ENCODE measurements at regions not wholly inside any gene's neighbourhood (a gene's known extent, or its start where the extent isn't known, plus 50 kb on each side); places are given as distances from the start of the nearest gene placed in this dataset.

GRCh38 chr1:69425871-69426270, 141.9 kb upstream of the LRRC7 start:
- H3K4me2 ChIP-seq (ENCODE audit: low read length) = no peak overlapping the region
- H3K27me3 ChIP-seq (ENCODE audit: insufficient read depth, low read depth, low read length) = no peaks in the 10 kb centered on the region
- no peaks in the 10 kb centered on the region for H3F3A ChIP-seq (ENCODE audit: insufficient read depth, low read length, poor library complexity, severe bottlenecking)
- H4K20me1 ChIP-seq (ENCODE audit: insufficient read depth) = no peaks in the 10 kb centered on the region
- no peak overlapping the region for H3K27ac ChIP-seq (ENCODE audit: low read length)
- no peak overlapping the region for H3K4me3 ChIP-seq (ENCODE audit: low read length)
- no peaks in the 10 kb centered on the region for H3K9me3 ChIP-seq (ENCODE audit: low read length)
- H3K9me2 ChIP-seq (ENCODE audit: insufficient read depth, low read length) = no peaks in the 10 kb centered on the region
- TF ChIP-seq EP300 (conservative IDR thresholded peaks at IDR 0.05; ENCODE audit: poor library complexity, severe bottlenecking) (no peak), EZH2 (IDR thresholded peaks at IDR 0.05; ENCODE audit: borderline replicate concordance, insufficient read depth, low read length, poor library complexity, severe bottlenecking) (no peak)
- no peak overlapping the region for H2AFZ ChIP-seq (ENCODE audit: low read depth, low read length)
- no peak overlapping the region for H3K9ac ChIP-seq (ENCODE audit: low read length)
- no peaks in the 10 kb centered on the region for H3K36me3 ChIP-seq (ENCODE audit: insufficient read depth, low read length)
- no peaks in the 10 kb centered on the region for H3K79me2 ChIP-seq (replicated peaks; ENCODE audit: insufficient read depth, low read length)

DNA sequence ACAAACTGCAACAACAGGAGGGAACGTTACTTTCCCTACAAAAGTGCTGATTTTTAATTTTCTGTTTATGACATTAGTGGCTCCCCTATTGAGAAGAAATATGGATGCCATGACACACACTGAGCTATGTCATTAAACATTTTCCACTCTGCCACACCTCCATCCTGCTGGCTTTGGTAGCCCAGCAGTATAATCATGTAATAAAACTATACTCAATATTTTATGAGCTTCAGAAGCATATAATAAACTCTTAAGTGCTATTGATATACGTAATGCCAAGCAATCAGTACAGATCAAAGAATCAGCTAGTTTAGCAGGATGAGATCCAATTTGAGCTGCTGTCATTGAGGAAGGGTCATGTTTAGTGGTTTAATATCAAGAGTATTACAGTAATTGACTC, 141.3 kb upstream of the LRRC7 start:
- Histone ChIP-seq H3K4me2 (ENCODE audit: low read length) (no peak overlapping the region), H3K79me2 (replicated peaks; ENCODE audit: insufficient read depth, low read length) (no peaks in the 10 kb centered on the region), H3K27ac (ENCODE audit: low read length) (no peak overlapping the region), H2AFZ (ENCODE audit: low read depth, low read length) (no peak overlapping the region), H3K9me2 (ENCODE audit: insufficient read depth, low read length) (no peaks in the 10 kb centered on the region), H4K20me1 (ENCODE audit: insufficient read depth) (no peaks in the 10 kb centered on the region), H3K9ac (ENCODE audit: low read length) (no peak overlapping the region), H3K4me3 (ENCODE audit: low read length) (no peak overlapping the region), H3K9me3 (ENCODE audit: low read length) (no peaks in the 10 kb centered on the region), H3K27me3 (ENCODE audit: insufficient read depth, low read depth, low read length) (no peaks in the 10 kb centered on the region), H3K36me3 (ENCODE audit: insufficient read depth, low read length) (no peaks in the 10 kb centered on the region), H3F3A (ENCODE audit: insufficient read depth, low read length, poor library complexity, severe bottlenecking) (no peaks in the 10 kb centered on the region)
- TF ChIP-seq MXI1 (conservative IDR thresholded peaks at IDR 0.05; ENCODE audit: poor library complexity, severe bottlenecking) = no peak
- TF ChIP-seq RAD21 (conservative IDR thresholded peaks at IDR 0.05) = no peak
- TF ChIP-seq EZH2 (IDR thresholded peaks at IDR 0.05; ENCODE audit: borderline replicate concordance, insufficient read depth, low read length, poor library complexity, severe bottlenecking) = no peak

DNA sequence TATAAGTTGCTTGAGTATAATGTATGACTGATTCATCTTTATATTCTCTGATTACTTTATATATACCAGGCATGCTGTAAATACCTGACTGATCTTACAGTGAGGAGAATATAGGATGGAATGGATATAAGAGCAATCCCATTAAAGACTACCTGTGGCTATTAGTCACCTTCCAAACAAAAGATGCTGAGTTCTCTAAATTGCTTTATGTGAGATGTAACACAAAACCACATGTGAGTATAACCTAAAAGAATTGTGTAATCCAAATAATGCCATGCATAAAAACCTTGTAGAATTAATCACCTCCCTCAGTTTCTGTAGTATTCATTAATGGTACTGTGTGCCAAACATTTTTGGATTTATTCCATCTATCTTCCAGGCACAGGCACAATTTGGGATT, 134.6 kb upstream of the LRRC7 start:
- Histone ChIP-seq H3K9me2 (ENCODE audit: insufficient read depth, low read length) (no peaks in the 10 kb centered on the region), H3K36me3 (ENCODE audit: insufficient read depth, low read length) (no peaks in the 10 kb centered on the region), H3K79me2 (replicated peaks; ENCODE audit: insufficient read depth, low read length) (no peaks in the 10 kb centered on the region), H3K4me3 (ENCODE audit: low read length) (no peak overlapping the region), H3K9ac (ENCODE audit: low read length) (no peak overlapping the region), H3K27ac (ENCODE audit: low read length) (no peak overlapping the region), H2AFZ (ENCODE audit: low read depth, low read length) (no peak overlapping the region), H4K20me1 (ENCODE audit: insufficient read depth) (no peaks in the 10 kb centered on the region), H3K9me3 (ENCODE audit: low read length) (no peaks in the 10 kb centered on the region), H3K4me2 (ENCODE audit: low read length) (no peak overlapping the region), H3F3A (ENCODE audit: insufficient read depth, low read length, poor library complexity, severe bottlenecking) (no peaks in the 10 kb centered on the region), H3K27me3 (ENCODE audit: insufficient read depth, low read depth, low read length) (no peaks in the 10 kb centered on the region)
- TF ChIP-seq EZH2 (IDR thresholded peaks at IDR 0.05; ENCODE audit: borderline replicate concordance, insufficient read depth, low read length, poor library complexity, severe bottlenecking) = no peak
- TF ChIP-seq MXI1 (conservative IDR thresholded peaks at IDR 0.05; ENCODE audit: poor library complexity, severe bottlenecking) = no peak
- no peak for TF ChIP-seq RAD21 (conservative IDR thresholded peaks at IDR 0.05)
- TF ChIP-seq SMC3 (conservative IDR thresholded peaks at IDR 0.05; ENCODE audit: poor library complexity) = no peak
- TF ChIP-seq REST (IDR thresholded peaks at IDR 0.05; ENCODE audit: borderline replicate concordance) = no peak
- no peak for TF ChIP-seq CTCF (IDR thresholded peaks at IDR 0.05; ENCODE audit: poor library complexity, severe bottlenecking)
- no peak for TF ChIP-seq EP300 (conservative IDR thresholded peaks at IDR 0.05; ENCODE audit: poor library complexity, severe bottlenecking)
- TF ChIP-seq TAF1 (IDR thresholded peaks at IDR 0.05; ENCODE audit: low read depth) = no peak
- TF ChIP-seq POLR2AphosphoS5 (IDR thresholded peaks at IDR 0.05) = no peak
